HG03354 (cell line): ENCODE measurements at regions not wholly inside any gene's neighbourhood (a gene's known extent, or its start where the extent isn't known, plus 50 kb on each side); places are given as distances from the start of the nearest gene placed in this dataset.

Source experiments
- ATAC-seq: cut with Tn5 transposase; IDR thresholded peaks from one replicate; pipeline ENCODE4 v1.9.1; 2021; ENCODE audit warnings: mild to moderate bottlenecking; ENCODE audit not compliant: unreplicated experiment, poor library complexity, severe bottlenecking

DNA sequence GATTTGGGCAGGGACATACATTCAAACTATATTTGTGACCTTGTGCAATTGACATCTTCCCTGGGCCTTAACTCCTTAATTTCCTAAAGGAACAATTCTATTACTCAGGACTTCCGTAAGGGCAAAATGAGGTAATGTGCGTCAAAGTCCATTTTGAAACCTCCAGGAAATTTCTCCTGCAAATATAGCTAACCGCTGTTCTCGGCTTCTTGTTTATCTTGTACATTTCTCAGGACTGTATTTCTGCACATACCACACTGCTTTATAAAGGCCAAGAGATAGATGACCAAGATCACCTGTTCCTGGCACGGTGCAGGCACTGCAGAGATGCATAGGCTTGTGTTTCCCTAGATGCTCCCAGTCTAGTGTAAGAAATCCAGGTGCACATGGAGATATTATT is 1009.4 kb downstream of the BCL11B start:
- no peak for ATAC-seq

GRCh38 chr14:98269533-98269932 is 1002.5 kb downstream of the BCL11B start:
- ATAC-seq: no peak

GRCh38 chr14:98270201-98270600 is 1001.8 kb downstream of the BCL11B start:
- no peak for ATAC-seq

- no peak for ATAC-seq
Measured at GRCh38 chr14:98274596-98274995, 997.4 kb downstream of the BCL11B start.

DNA sequence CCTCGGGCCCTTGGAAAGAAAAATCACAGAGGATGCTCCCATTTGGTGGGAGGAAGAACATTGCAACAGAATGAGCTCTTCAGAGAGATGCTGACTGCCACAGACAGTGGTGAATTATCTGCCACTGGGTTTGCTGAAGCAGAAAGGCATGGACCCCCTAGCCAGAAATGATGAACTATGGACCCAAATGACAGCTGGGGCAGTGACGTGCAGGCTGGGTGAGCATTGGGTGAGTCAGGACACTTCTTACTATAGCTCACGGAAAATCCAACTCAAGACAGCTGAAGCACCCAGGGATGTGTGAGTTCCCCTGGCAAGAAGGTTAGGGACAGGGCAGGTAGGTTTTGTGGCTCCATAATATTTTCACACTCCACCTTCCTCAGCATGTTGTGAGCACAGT is 993.2 kb downstream of the BCL11B start:
- ATAC-seq: no peak

GRCh38 chr14:98280436-98280835 is 991.6 kb downstream of the BCL11B start:
- no peak for ATAC-seq

DNA sequence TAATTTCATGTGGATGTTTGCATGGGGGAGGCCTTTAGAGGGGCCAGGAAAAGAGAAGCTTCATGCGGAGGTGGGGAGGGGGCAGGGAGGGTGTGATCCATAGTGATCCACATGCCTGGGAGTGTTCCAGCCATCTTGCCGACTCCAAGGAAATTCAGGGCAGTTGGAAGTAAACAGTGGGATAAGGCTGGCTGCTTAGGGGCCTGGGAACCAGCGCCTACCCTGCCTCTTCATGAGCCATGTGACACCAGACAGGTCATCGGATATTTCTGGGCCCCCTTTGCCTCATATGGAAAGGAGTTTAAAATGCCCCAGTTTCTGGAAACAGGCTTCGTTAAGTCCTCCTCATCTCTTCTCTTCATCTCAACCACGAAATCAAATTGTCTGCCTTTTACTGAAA is 983.2 kb downstream of the BCL11B start:
- ATAC-seq: no peak

GRCh38 chr14:98290596-98290995 is 981.4 kb downstream of the BCL11B start:
- ATAC-seq: no peak

- no peak for ATAC-seq
Measured at GRCh38 chr14:98292191-98292590, 979.8 kb downstream of the BCL11B start.

DNA sequence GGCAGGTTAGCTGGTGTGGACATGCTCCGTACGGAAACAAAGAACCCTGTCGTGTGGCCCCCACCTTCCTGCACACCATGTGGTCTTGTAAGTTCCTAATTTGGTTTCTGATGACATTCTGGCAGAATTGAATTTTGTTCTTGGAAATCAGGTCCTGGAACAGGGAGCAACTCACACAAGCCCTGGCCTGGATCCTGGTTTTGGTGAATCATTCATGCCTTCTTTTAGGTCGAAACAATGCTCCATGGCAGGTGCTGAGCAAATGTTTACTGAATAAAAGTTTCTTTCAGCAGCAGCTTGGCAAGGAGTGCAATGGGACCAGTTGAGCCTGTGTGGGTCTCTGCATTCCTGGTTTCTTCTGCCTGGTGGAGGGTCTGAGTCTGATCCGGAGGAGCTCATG is 978.4 kb downstream of the BCL11B start:
- no peak for ATAC-seq

DNA sequence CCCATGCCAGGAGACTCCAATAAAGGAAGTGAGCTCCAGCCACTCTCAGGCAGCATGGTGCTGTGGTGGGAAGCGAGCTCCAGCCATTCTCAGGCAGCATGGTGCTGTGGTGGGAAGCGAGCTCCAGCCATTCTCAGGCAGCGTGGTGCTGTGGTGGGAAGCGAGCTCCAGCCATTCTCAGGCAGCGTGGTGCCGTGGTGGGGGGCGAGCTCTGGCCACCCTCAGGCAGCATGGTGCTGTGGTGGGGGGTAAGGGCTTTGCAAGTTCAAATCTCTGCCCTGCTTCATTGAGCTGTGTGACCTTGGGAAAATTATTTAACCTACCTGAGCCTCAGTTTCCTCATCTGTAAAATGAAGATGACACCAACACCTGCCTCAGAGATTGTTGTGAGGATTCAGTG is 975.1 kb downstream of the BCL11B start:
- ATAC-seq: no peak

GRCh38 chr14:98297567-98297966 is 974.4 kb downstream of the BCL11B start:
- ATAC-seq: no peak

GRCh38 chr14:98298481-98299244 is 973.3 kb downstream of the BCL11B start:
- ATAC-seq: no peak

GRCh38 chr14:98301681-98302080 is 970.3 kb downstream of the BCL11B start:
- no peak for ATAC-seq

- no peak for ATAC-seq
Measured at GRCh38 chr14:98304574-98304973, 967.4 kb downstream of the BCL11B start.

DNA sequence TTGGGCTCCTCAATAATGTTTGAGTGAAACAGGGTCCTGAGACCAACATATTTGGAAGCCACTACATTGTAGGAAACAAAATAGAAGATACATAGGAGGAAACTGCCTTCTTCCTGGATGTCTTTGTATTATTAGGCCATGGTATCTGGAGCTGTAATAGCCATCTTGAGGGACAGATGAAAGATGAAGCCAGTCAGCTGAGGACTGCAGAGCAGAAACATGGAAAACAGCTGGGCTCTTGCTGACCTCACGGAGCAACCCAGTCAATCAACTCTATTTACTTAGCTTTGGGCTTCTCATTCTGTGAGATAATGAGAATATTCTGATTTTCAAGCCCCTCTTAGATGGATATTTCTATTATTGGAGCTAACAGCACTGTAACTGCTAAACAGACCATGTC is 962.4 kb downstream of the BCL11B start:
- ATAC-seq: no peak

GRCh38 chr14:98312006-98312405 is 960.0 kb downstream of the BCL11B start:
- no peak for ATAC-seq

DNA sequence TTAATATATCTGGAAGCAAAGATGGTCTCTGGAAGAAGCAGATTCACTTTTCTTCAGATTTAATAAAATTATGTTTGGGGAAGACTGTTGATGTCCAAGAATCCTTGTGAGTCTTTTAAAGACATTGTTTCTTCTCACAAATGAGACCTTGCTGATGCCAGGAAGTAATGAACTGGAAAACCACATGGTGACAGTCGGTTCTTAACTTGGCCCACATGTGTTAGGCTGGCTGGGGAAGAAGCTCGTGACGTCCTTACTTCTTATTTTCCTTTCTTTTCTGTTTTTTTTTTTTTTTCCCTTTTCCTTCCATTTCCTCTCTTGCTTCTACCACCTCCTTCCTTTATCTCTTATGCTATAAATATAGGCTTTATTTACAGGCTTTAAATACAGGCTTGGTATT is 950.2 kb downstream of the BCL11B start:
- no peak for ATAC-seq

GRCh38 chr14:98323836-98324235 is 948.2 kb downstream of the BCL11B start:
- no peak for ATAC-seq

GRCh38 chr14:98325761-98326160 is 946.2 kb downstream of the BCL11B start:
- no peak for ATAC-seq

GRCh38 chr14:98328496-98328895 is 943.5 kb downstream of the BCL11B start:
- ATAC-seq: no peak

GRCh38 chr14:98334186-98334585 is 937.8 kb downstream of the BCL11B start:
- ATAC-seq: no peak
